ENCODE measurements at regions not wholly inside any gene's neighbourhood (a gene's known extent, or its start where the extent isn't known, plus 50 kb on each side); places are given as distances from the start of the nearest gene placed in this dataset.

GRCh38 chr16:79482011-79482410 lies 118.5 kb downstream of the MAF start:
- Histone ChIP-seq H3K27ac (ENCODE audit: low read depth in 1 of 2, low read length in 1 of 2) (no peak overlapping the region), H3K27me3 (ENCODE audit: control insufficient read depth in 3 of 3, insufficient read depth in 3 of 3, low read length in 2 of 3) (no peaks in the 10 kb centered on the region), H3K4me3 (no peak overlapping the region), H3K36me3 (ENCODE audit: control insufficient read depth in 4 of 4, insufficient read depth in 4 of 4, low read length in 4 of 4) (no peaks in the 10 kb centered on the region), H3K9ac (ENCODE audit: insufficient read depth in 1 of 2, low read length in 2 of 2) (no peak overlapping the region), H3K4me1 (ENCODE audit: control insufficient read depth in 5 of 5, insufficient read depth in 5 of 5, low read length in 5 of 5) (peaks cover 0 to 4% (median 0%) of the 10 kb centered on the region in 5 donors), H3K9me3 (ENCODE audit: control insufficient read depth in 4 of 4, insufficient read depth in 3 of 4, low read length in 3 of 4) (no peaks in the 10 kb centered on the region)
- DNase-seq: peak in 1 of 3 donors; percentile 8
- 61 to 67% methylated on average over 3 of the region's 3 CpGs for WGBS, 2 donors
- TF ChIP-seq CTCF (IDR thresholded peaks at IDR 0.05; ENCODE audit: control extremely low read depth, extremely low read depth): no peak
- ATAC-seq (ENCODE audit: insufficient read depth, low FRiP score): no peak

- peaks cover 0 to 1% (median 0%) of the 10 kb centered on the region in 4 donors for H3K9me3 ChIP-seq (ENCODE audit: control insufficient read depth in 4 of 4, insufficient read depth in 3 of 4, low read length in 3 of 4)
- H3K27me3 ChIP-seq (ENCODE audit: control insufficient read depth in 3 of 3, insufficient read depth in 3 of 3, low read length in 2 of 3): no peaks in the 10 kb centered on the region
- no peak for ATAC-seq (ENCODE audit: insufficient read depth, low FRiP score)
- TF ChIP-seq CTCF (IDR thresholded peaks at IDR 0.05; ENCODE audit: control extremely low read depth, extremely low read depth): no peak
- WGBS, 2 donors: 91 to 93% methylated on average over 3 of the region's 3 CpGs
- peaks cover 0 to 4% (median 0%) of the 10 kb centered on the region in 5 donors for H3K4me1 ChIP-seq (ENCODE audit: control insufficient read depth in 5 of 5, insufficient read depth in 5 of 5, low read length in 5 of 5)
- H3K27ac ChIP-seq (ENCODE audit: low read depth in 1 of 2, low read length in 1 of 2): no peak overlapping the region
- no peaks in the 10 kb centered on the region for H3K36me3 ChIP-seq (ENCODE audit: control insufficient read depth in 4 of 4, insufficient read depth in 4 of 4, low read length in 4 of 4)
- no peak for DNase-seq
- no peak overlapping the region for H3K4me3 ChIP-seq
- H3K9ac ChIP-seq (ENCODE audit: insufficient read depth in 1 of 2, low read length in 2 of 2): no peak overlapping the region
Observed at GRCh38 chr16:79480929-79481328, 119.6 kb downstream of the MAF start.

- WGBS, 2 donors: 79 to 89% methylated on average over 8 of the region's 8 CpGs
Observed at GRCh38 chr16:79480056-79480455, 120.5 kb downstream of the MAF start.

More at GRCh38 chr16:79480056-79480455, 120.5 kb downstream of the MAF start:
- H3K9me3 ChIP-seq (ENCODE audit: control insufficient read depth in 4 of 4, insufficient read depth in 3 of 4, low read length in 3 of 4): peaks cover 0 to 1% (median 0%) of the 10 kb centered on the region in 4 donors
- H3K27me3 ChIP-seq (ENCODE audit: control insufficient read depth in 3 of 3, insufficient read depth in 3 of 3, low read length in 2 of 3): no peaks in the 10 kb centered on the region
- H3K4me1 ChIP-seq (ENCODE audit: control insufficient read depth in 5 of 5, insufficient read depth in 5 of 5, low read length in 5 of 5): peaks cover 0 to 4% (median 0%) of the 10 kb centered on the region in 5 donors
- no peaks in the 10 kb centered on the region for H3K36me3 ChIP-seq (ENCODE audit: control insufficient read depth in 4 of 4, insufficient read depth in 4 of 4, low read length in 4 of 4)
- no peak overlapping the region for H3K9ac ChIP-seq (ENCODE audit: insufficient read depth in 1 of 2, low read length in 2 of 2)
- no peak for TF ChIP-seq CTCF (IDR thresholded peaks at IDR 0.05; ENCODE audit: control extremely low read depth, extremely low read depth)
- no peak for DNase-seq
- ATAC-seq (ENCODE audit: insufficient read depth, low FRiP score): no peak
- H3K27ac ChIP-seq (ENCODE audit: low read depth in 1 of 2, low read length in 1 of 2): no peak overlapping the region
- no peak overlapping the region for H3K4me3 ChIP-seq

Measured in lung (tissue), 11 donors.